Peyer's patch (tissue), 4 donors: ENCODE measurements at regions not wholly inside any gene's neighbourhood (a gene's known extent, or its start where the extent isn't known, plus 50 kb on each side); places are given as distances from the start of the nearest gene placed in this dataset.

Source experiments
- CTCF ChIP-seq, 6 experiments: fragments of 450-650 bp in 4 of 6; fragments of 200-600 bp in 2 of 6; sonication (generic) in 1 of 6; IDR thresholded peaks; one replicate each; pipeline ENCODE4 v1.5.1; 2017 to 2019; ENCODE audit warnings: antibody characterized with exemption in 6 of 6, mild to moderate bottlenecking in 3 of 6, moderate library complexity in 1 of 6
- POLR2A ChIP-seq, 2 donors: fragments of 450-650 bp; IDR thresholded peaks; one replicate each; pipeline ENCODE4 v1.5.1; 2017; ENCODE audit warnings: antibody characterized with exemption in 2 of 2, mild to moderate bottlenecking in 2 of 2, moderate library complexity in 2 of 2

GRCh38 chr16:88130016-88130415, 178.8 kb downstream of the BANP start:
- TF ChIP-seq CTCF (IDR thresholded peaks at IDR 0.05) (no peak), POLR2A (IDR thresholded peaks at IDR 0.05) (no peak)
